Adrenal gland (tissue), 5 donors: ENCODE measurements at regions not wholly inside any gene's neighbourhood (a gene's known extent, or its start where the extent isn't known, plus 50 kb on each side); places are given as distances from the start of the nearest gene placed in this dataset.

ENCODE experiments used
- CTCF ChIP-seq, 6 experiments: fragments of 450-650 bp in 4 of 6; fragments of 200-600 bp in 2 of 6; sonication (generic) in 1 of 6; IDR thresholded peaks; 1 replicate in 5 of 6; 2 replicates in 1 of 6; pipeline versions ENCODE4 v1.5.1 to v1.8.0; 2016 to 2021; ENCODE audit warnings: antibody characterized with exemption in 6 of 6, mild to moderate bottlenecking in 2 of 6, moderate library complexity in 1 of 6
- POLR2A ChIP-seq, 2 donors: fragments of 450-650 bp; IDR thresholded peaks; one replicate each; pipeline ENCODE4 v1.6.1; 2017; ENCODE audit warnings: antibody characterized with exemption in 2 of 2, mild to moderate bottlenecking in 2 of 2, moderate library complexity in 1 of 2
- donor health status: DM: no; HTN: no; CAD: no.

- TF ChIP-seq POLR2A (IDR thresholded peaks at IDR 0.05) (no peak), CTCF (IDR thresholded peaks at IDR 0.05) (no peak)
Observed at GRCh38 chr16:5781436-5781835, 683.8 kb upstream of the EEF2KMT start.
